HepG2 (cell line): ENCODE measurements at regions not wholly inside any gene's neighbourhood (a gene's known extent, or its start where the extent isn't known, plus 50 kb on each side); places are given as distances from the start of the nearest gene placed in this dataset.
A peak's percentile ranks its signal among the peaks of the same experiment; 100 is the strongest.

Source experiments
- ATAC-seq: fragments of 200-7000 bp; cut with Tn5 transposase; 3 replicates; pipeline ENCODE4 v1.9.1; 2020; ENCODE audit warnings: mild to moderate bottlenecking, moderate library complexity
- BruUV-seq: library from RNA; stranded (reverse); fragments of 400-500 nt; replicated peaks from 2 replicates; lab custom pipeline; 2021; lab: Mats Ljungman, UMichigan
- CTCF ChIA-PET: fragments of 300-600 bp; formaldehyde crosslinking; extraction: SDS; loops from one replicate; lab custom pipeline; 2021; ENCODE audit warnings: low total read pairs, inconsistent platforms, low intra/inter-chr PET ratio; lab: Yijun Ruan, JAX
- POLR2A ChIA-PET: fragments of 350-600 bp; sonication (Branson Sonifier 250); formaldehyde crosslinking; loops from one replicate; lab custom pipeline; 2020; ENCODE audit warnings: antibody characterized with exemption, inconsistent platforms; lab: Yijun Ruan, JAX
- DNase-seq: peaks from one replicate; pipeline ENCODE4 v3.0.0-alpha.2; 2015; ENCODE audit warnings: low spot score
- FAIRE-seq: peaks from 3 replicates; lab custom pipeline; 2011; peaks lifted over from hg19 to GRCh38; lab: Jason Lieb, UNC
- H2AFZ ChIP-seq: one replicate; pipeline ENCODE4 v1.6.1; 2011; ENCODE audit warnings: low read length, inconsistent platforms
- H3K27ac ChIP-seq: fragments of 300-600 bp; 3 replicates; pipeline ENCODE4 v1.8.0; 2011; ENCODE audit warnings: mixed run types, mild to moderate bottlenecking, mixed read lengths, low read length, inconsistent platforms; ENCODE audit not compliant: insufficient read depth; ENCODE audit errors: extremely low read length
- H3K27me3 ChIP-seq, 2 experiments: fragments of 200-600 bp in 1 of 2; 2 replicates in 1 of 2; 3 replicates in 1 of 2; pipeline versions ENCODE4 v1.6.0 to v1.8.0; 2011; ENCODE audit warnings: low read length in 2 of 2, mild to moderate bottlenecking in 2 of 2, moderate library complexity in 2 of 2, inconsistent platforms in 1 of 2; ENCODE audit not compliant: insufficient read depth in 2 of 2, control insufficient read depth in 1 of 2
- H3K36me3 ChIP-seq, 2 experiments: fragments of 200-600 bp in 1 of 2; replicated peaks in 1 of 2; 2 replicates in 1 of 2; 3 replicates in 1 of 2; pipeline versions ENCODE4 v1.5.1 to v1.8.0; 2011; ENCODE audit warnings: low read length in 2 of 2, inconsistent platforms in 1 of 2; ENCODE audit not compliant: insufficient read depth in 2 of 2, control insufficient read depth in 1 of 2
- H3K4me1 ChIP-seq: 2 replicates; pipeline ENCODE4 v1.5.1; 2012; ENCODE audit warnings: low read length, inconsistent platforms; ENCODE audit not compliant: insufficient read depth
- H3K4me2 ChIP-seq: 2 replicates; pipeline ENCODE4 v1.6.0; 2011; ENCODE audit warnings: low read depth, low read length, inconsistent platforms
- H3K4me3 ChIP-seq, 3 experiments: fragments of 200-600 bp in 1 of 3; sonication (generic), shearing (Covaris generic) in 1 of 3; replicated peaks in 1 of 3; 2 replicates each; pipeline ENCODE4 v1.5.1; 2011 to 2016; ENCODE audit warnings: low read length in 3 of 3, inconsistent platforms in 2 of 3, low read depth in 2 of 3, mild to moderate bottlenecking in 2 of 3, control low read depth in 1 of 3, mixed read lengths in 1 of 3; ENCODE audit not compliant: insufficient read depth in 1 of 3
- H3K79me2 ChIP-seq: one replicate; pipeline ENCODE4 v1.6.1; 2011; ENCODE audit warnings: low read length, inconsistent platforms; ENCODE audit not compliant: insufficient read depth
- H3K9ac ChIP-seq: 2 replicates; pipeline ENCODE4 v1.6.0; 2011; ENCODE audit warnings: mild to moderate bottlenecking, low read depth, low read length, inconsistent platforms; ENCODE audit not compliant: insufficient read depth
- H3K9me3 ChIP-seq: 2 replicates; pipeline ENCODE4 v1.5.1; 2012; ENCODE audit warnings: mild to moderate bottlenecking, low read length
- H4K20me1 ChIP-seq: 2 replicates; pipeline ENCODE4 v1.6.0; 2011; ENCODE audit warnings: inconsistent platforms, mild to moderate bottlenecking, low read length, moderate library complexity; ENCODE audit not compliant: insufficient read depth
- ASH2L ChIP-seq: fragments of 300-600, 200-600 bp; sonication (generic); IDR thresholded peaks from 2 replicates; pipeline ENCODE4 v1.7.0; 2017; ENCODE audit warnings: low read depth, mild to moderate bottlenecking, moderate library complexity, mixed read lengths, low read length; ENCODE audit not compliant: insufficient read length
- ATF1 ChIP-seq: IDR thresholded peaks from 2 replicates; pipeline ENCODE4 v1.6.1; 2016; ENCODE audit warnings: mild to moderate bottlenecking, control low read depth
- ELF3 ChIP-seq: IDR thresholded peaks from 2 replicates; pipeline ENCODE4 v1.6.1; 2016; ENCODE audit warnings: missing genetic modification reagents, missing compliant biosample characterization
- FOSL2 ChIP-seq: sonication (generic); formaldehyde crosslinking; IDR thresholded peaks from 2 replicates; pipeline ENCODE4 v1.4.0; 2020; ENCODE audit warnings: missing genetic modification reagents
- HMGXB4 ChIP-seq, 2 experiments: sonication (generic) in 1 of 2; formaldehyde crosslinking in 1 of 2; IDR thresholded peaks; 2 replicates each; pipeline versions ENCODE4 v1.4.0 to v1.6.1; 2018 to 2020; ENCODE audit warnings: missing genetic modification reagents in 2 of 2, borderline replicate concordance in 1 of 2, low read depth in 1 of 2, mild to moderate bottlenecking in 1 of 2, missing biosample characterization in 1 of 2
- POGZ ChIP-seq: sonication (generic); formaldehyde crosslinking; IDR thresholded peaks from 2 replicates; pipeline ENCODE4 v1.4.0; 2020; ENCODE audit warnings: mild to moderate bottlenecking, missing genetic modification reagents
- RERE ChIP-seq: IDR thresholded peaks from 2 replicates; pipeline ENCODE4 v1.6.1; 2016; ENCODE audit warnings: low read depth, missing genetic modification reagents, missing compliant biosample characterization
- SYNCRIP ChIP-seq: fragments of 200-400 bp; formaldehyde crosslinking; IDR thresholded peaks from 2 replicates; pipeline ENCODE4 v1.6.1; 2018; ENCODE audit warnings: mild to moderate bottlenecking, low read depth, low read length; ENCODE audit not compliant: insufficient read depth
- XRCC5 ChIP-seq: fragments of 200-400 bp; formaldehyde crosslinking; optimal IDR thresholded peaks from 2 replicates; pipeline ENCODE3; 2017; ENCODE audit warnings: mild to moderate bottlenecking, low read length
- ZMYM3 ChIP-seq: sonication (generic); formaldehyde crosslinking; IDR thresholded peaks from 2 replicates; pipeline ENCODE4 v1.5.1; 2020; ENCODE audit warnings: mild to moderate bottlenecking, missing genetic modification reagents
- ZNF317 ChIP-seq: sonication (generic); formaldehyde crosslinking; IDR thresholded peaks from 2 replicates; pipeline ENCODE4 v1.5.0; 2020; ENCODE audit warnings: mild to moderate bottlenecking, missing genetic modification reagents
- WGBS: methylation state at CpG from one replicate; pipeline ENCODE4 v1.1.6; 2017; ENCODE audit warnings: low lambda C conversion rate; 5-methylcytosine and 5-hydroxymethylcytosine counted together
- in situ Hi-C: cut with HindIII; loops from 2 replicates; pipeline ENCODE4 v1.10.0; 2017; ENCODE audit warnings: low pct_unique_long_range_greater_than_20kb; ENCODE audit not compliant: extremely low pct_ligation_motif_present
- intact Hi-C: fragments of 100-400 bp; cut with micrococcal nuclease; formaldehyde crosslinking; loops from one replicate; pipeline ENCODE4 v1.10.0; 2022; ENCODE audit not compliant: unreplicated experiment

GRCh38 chr4:138389976-138390685 is 148.0 kb upstream of the SLC7A11 start:
- Histone ChIP-seq H4K20me1 (no peaks in the 10 kb centered on the region), H3K9ac (no peak overlapping the region), H3K36me3 (no peaks in the 10 kb centered on the region), H3K4me2 (no peak overlapping the region), H3K27me3 (no peaks in the 10 kb centered on the region), H3K79me2 (no peaks in the 10 kb centered on the region), H3K4me3 (no peak overlapping the region), H3K27ac (no peak overlapping the region), H3K9me3 (no peaks in the 10 kb centered on the region), H2AFZ (no peak overlapping the region), H3K4me1 (no peaks in the 10 kb centered on the region)
- CTCF ChIA-PET: no interaction called here
- BruUV-seq: no TSS peak
- TF ChIP-seq ASH2L: no peak
- TF ChIP-seq ZMYM3 (CRISPR knock-in tag): no peak
- TF ChIP-seq ATF1 (CRISPR knock-in tag): no peak
- TF ChIP-seq FOSL2 (CRISPR knock-in tag): peak; percentile 27; the same call in 1 of the 2 replicates
- no peak for DNase-seq
- POLR2A ChIA-PET: no interaction called here
- no peak for ATAC-seq
- FAIRE-seq: no peak
- in situ Hi-C loops (no loop called here), intact Hi-C loops (no loop called here)
- WGBS: 0% methylated on average over 2 of the region's 2 CpGs

GRCh38 chr4:138374947-138375346 is 132.8 kb upstream of the SLC7A11 start:
- no peaks in the 10 kb centered on the region for H3K27me3 ChIP-seq
- H3K4me2 ChIP-seq: no peak overlapping the region
- no peak for FAIRE-seq
- no peak for ATAC-seq
- H3K36me3 ChIP-seq: no peaks in the 10 kb centered on the region
- no peak overlapping the region for H3K9ac ChIP-seq
- POLR2A ChIA-PET: no interaction called here
- H3K4me3 ChIP-seq: no peak overlapping the region
- in situ Hi-C loops: no loop called here
- no peaks in the 10 kb centered on the region for H3K79me2 ChIP-seq
- CTCF ChIA-PET: no interaction called here
- no peaks in the 10 kb centered on the region for H4K20me1 ChIP-seq
- no TSS peak for BruUV-seq
- DNase-seq: no peak
- 5% methylated on average over 1 of the region's 1 CpG for WGBS
- H3K4me1 ChIP-seq: peaks cover 7% of the 10 kb centered on the region; the same call in 1 of the 2 replicates
- no peak overlapping the region for H3K27ac ChIP-seq
- intact Hi-C loops: no loop called here
- no peak overlapping the region for H2AFZ ChIP-seq
- H3K9me3 ChIP-seq: peaks cover 5% of the 10 kb centered on the region; the same call in 1 of the 2 replicates
- TF ChIP-seq ZNF317 (CRISPR knock-in tag) (no peak), ELF3 (CRISPR knock-in tag) (no peak), RERE (CRISPR knock-in tag) (no peak), POGZ (no peak), HMGXB4 (CRISPR knock-in tag; IDR thresholded peaks at IDR 0.05; ENCODE audit: borderline replicate concordance in 1 of 2, low read depth in 1 of 2) (no peak), XRCC5 (no peak), SYNCRIP (no peak)
